D721Med (cell line): ENCODE measurements at regions not wholly inside any gene's neighbourhood (a gene's known extent, or its start where the extent isn't known, plus 50 kb on each side); places are given as distances from the start of the nearest gene placed in this dataset.

Experiments
- DNase-seq: peaks from one replicate; pipeline ENCODE4 v3.0.0; 2011; ENCODE audit warnings: low spot score; ENCODE audit not compliant: insufficient read length
- FAIRE-seq: peaks from 2 replicates; lab custom pipeline; 2011; peaks lifted over from hg19 to GRCh38; lab: Jason Lieb, UNC
- CTCF ChIP-seq: IDR thresholded peaks from 2 replicates; pipeline ENCODE4 v1.5.1; 2012; ENCODE audit warnings: mild to moderate bottlenecking, control low read depth; ENCODE audit not compliant: insufficient read depth; ENCODE audit errors: missing control alignments

DNA sequence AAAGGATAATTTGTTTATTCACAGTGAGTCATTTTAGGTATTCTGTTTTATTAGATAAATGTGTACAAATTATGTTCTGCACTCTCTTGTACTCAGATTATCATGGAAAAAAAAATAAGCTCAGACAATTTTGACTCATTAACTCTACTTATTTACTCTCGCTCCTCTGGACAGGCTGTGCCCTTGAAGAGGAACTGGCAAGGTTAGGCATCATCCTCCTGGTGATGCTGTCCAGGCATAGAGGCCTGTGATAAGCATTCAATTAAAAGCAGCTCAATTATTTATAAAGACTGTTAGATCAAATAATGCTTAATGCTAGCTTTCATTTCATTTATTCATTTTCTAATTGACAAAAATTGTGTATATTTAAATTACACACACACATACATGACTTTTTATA is 518.5 kb downstream of the TENT5A start:
- TF ChIP-seq CTCF = no peak
- DNase-seq = no peak
- FAIRE-seq = no peak

DNA sequence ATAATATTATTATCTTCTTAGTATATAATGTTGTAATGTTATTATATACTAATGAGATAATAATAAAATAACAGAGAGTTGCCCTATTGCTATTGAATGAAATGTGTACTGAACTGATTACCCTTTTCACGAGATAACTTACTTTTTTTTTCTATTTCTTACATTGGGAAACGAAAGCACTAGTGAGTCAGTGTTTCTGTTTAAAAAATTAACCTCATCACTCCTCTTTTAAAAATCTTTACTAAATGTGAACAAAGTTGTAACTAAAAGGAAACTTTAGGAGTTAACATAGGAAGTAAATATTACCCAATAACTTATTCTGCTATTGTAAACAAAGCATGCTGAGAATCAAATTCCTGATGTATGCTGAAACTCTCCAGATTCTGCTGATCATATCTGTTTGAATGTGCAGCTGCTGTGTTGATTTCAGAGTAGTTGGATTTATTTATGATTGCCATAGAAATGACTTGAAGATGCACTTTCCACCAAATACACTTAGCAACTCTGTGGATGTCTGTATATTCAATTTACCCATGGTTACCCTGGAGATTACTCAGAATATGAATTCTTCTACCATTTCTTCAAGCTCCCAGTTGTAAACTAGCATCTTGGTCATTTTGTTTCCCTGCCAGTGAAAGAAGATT is 523.4 kb downstream of the TENT5A start:
- FAIRE-seq (no peak), DNase-seq (no peak)
- TF ChIP-seq CTCF = no peak

DNA sequence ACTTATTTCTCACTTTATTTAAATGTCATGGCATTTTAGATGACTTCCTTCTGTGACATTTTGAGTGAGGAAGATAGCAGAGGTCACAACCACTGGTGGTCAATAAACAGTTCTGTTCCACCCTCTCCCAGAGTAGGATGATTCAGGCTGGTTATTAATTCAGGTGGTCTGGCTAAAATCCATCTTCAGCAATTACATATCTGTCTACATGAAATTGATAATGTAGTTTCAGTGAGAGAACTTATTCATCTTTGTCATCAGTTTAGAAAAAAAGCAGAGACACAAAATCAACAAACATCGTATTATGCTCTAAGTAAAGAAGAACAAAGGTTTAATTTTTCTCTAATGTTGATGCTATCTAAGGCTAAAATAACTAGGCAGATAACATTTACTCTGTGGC is 525.5 kb downstream of the TENT5A start:
- DNase-seq = no peak

DNA sequence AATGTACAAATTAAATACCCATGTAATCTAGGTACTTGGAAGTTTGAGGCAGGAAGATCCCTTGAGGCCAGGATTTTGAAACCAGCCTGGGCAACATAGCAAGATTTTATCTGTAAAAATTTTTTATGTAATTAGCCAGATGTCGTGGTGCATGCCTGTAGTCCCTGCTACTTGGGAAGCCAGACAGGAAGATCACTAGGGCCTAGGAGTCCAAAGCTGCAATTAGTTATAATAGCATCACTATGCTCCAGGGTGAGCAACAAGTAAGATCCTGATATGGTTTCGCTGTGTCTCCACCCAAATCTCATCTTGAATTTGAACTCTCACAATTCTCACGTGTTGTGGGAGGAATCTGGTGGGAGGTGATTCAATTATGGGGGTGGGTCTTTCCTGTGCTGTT is 535.8 kb downstream of the TENT5A start:
- no peak for TF ChIP-seq CTCF
- DNase-seq (no peak), FAIRE-seq (no peak)

More for the DNA sequence above, 525.5 kb downstream of the TENT5A start:
- no peak for TF ChIP-seq CTCF
- FAIRE-seq = no peak

- no peak for TF ChIP-seq CTCF
- DNase-seq = no peak
- no peak for FAIRE-seq
Observed at GRCh38 chr6:81215092-81215432, 537.4 kb downstream of the TENT5A start.

DNA sequence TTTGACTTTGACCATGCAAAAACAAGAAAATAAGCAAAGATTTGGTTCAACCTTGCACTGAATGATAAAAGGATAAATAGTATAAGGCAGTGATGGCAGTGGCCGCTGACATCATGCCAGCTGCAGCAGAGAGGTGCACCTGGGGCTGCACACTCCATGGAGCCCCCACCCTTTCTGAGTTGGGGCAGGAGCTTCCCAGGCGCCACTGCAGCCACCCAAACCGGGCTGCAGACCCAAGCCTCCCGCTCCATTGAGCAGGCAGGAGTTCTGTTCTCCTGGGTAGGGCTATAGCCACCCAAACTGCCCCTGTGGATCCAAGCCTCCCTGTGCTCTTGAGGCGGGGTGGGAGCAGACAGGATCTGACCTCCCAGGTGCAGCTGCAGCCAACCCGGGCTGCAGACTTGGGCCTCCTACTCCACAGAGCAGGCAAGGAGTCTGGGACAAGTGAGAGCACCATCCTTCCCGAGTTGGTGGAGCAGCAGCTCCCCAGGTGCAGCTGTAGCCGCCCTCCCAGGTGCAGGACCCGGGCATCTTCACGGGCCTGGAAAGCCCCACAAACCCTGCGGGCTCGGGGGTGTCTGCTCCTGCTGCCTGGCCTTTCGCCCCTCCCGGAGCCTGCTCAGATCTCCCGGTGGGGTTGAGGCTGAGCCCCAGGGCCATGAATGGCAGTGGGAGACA is 537.9 kb downstream of the TENT5A start:
- TF ChIP-seq CTCF = no peak
- DNase-seq = no peak
- no peak for FAIRE-seq

- no peak for TF ChIP-seq CTCF
- FAIRE-seq = no peak
- no peak for DNase-seq
Observed at GRCh38 chr6:81204731-81205130, 547.8 kb downstream of the TENT5A start.
